Left lung (tissue), 4 donors: ENCODE measurements at regions not wholly inside any gene's neighbourhood (a gene's known extent, or its start where the extent isn't known, plus 50 kb on each side); places are given as distances from the start of the nearest gene placed in this dataset.
"Not testable (repeated sequence)": the region's sequence is repeated elsewhere in the genome, so short reads cannot be mapped to it uniquely, and the experiment has no call there.

Experiments
- ATAC-seq: fragments of 200-7000 bp; cut with Tn5 transposase; one replicate; pipeline ENCODE4 v1.9.1; 2020; ENCODE audit warnings: moderate library complexity
- DNase-seq, 4 donors: peaks; one replicate each; pipeline ENCODE4 v3.0.0-alpha.2; 2013 to 2020
- H3K27ac ChIP-seq, 2 donors: fragments of 200-600 bp; sonication (generic) in 1 of 2; one replicate each; pipeline versions ENCODE4 v1.5.0 to v1.8.0; 2020 to 2021
- H3K27me3 ChIP-seq, 2 donors: fragments of 200-600 bp; sonication (generic) in 1 of 2; one replicate each; pipeline versions ENCODE4 v1.5.0 to v1.8.0; 2020 to 2021
- H3K36me3 ChIP-seq, 2 donors: fragments of 200-600 bp; sonication (generic) in 1 of 2; one replicate each; pipeline versions ENCODE4 v1.5.0 to v1.8.0; 2020 to 2021
- H3K4me1 ChIP-seq, 2 donors: fragments of 200-600 bp; one replicate each; pipeline ENCODE4 v1.8.0; 2021
- H3K4me3 ChIP-seq, 2 donors: fragments of 200-600 bp; sonication (generic) in 1 of 2; one replicate each; pipeline versions ENCODE4 v1.5.0 to v1.8.0; 2020 to 2021; ENCODE audit warnings: mild to moderate bottlenecking in 1 of 2
- H3K9me3 ChIP-seq, 2 donors: fragments of 200-600 bp; sonication (generic) in 1 of 2; one replicate each; pipeline versions ENCODE4 v1.5.0 to v1.8.0; 2020 to 2021
- intact Hi-C, 2 donors: fragments of 100-400 bp; cut with DNase I; formaldehyde crosslinking; loops; one replicate each; pipeline versions ENCODE4 v1.11.2 to v1.14.2; 2022
- TF ChIP-seq, protein P1 (sequence below), 2 donors: fragments of 200-600 bp; sonication (generic) in 1 of 2; IDR thresholded peaks; one replicate each; pipeline versions ENCODE4 v1.5.0 to v1.8.0; 2021; ENCODE audit warnings: antibody characterized with exemption in 2 of 2
- donor health status: DM: no; HTN: yes; CAD: no.
- donor health status: DM: no; HTN: no; CAD: no.

DNA sequence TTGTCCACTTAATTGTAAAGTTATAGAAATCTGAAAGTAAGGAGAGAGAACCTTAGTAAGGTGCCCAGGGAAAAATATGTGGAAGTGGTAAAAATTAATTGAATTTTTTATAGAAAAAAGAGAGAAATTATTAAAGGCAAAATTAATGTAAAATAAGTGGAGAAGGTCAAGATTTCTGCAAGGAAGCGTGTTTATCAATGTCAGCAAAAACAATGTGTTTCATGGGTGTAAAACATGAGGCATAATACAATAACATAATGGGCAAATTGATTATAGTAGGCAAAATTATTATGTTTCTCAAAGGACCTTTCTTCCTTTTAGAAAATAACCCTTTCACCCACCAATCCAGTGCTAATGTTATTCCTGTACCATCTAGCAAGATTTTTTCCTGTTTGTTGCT, 1520.1 kb downstream of the REEP3 start:
- Histone ChIP-seq H3K4me3 (no peak overlapping the region), H3K27me3 (no peaks in the 10 kb centered on the region), H3K9me3 (peaks cover 0 to 12% of the 10 kb centered on the region in 2 donors), H3K36me3 (no peaks in the 10 kb centered on the region), H3K4me1 (no peaks in the 10 kb centered on the region), H3K27ac (no peak overlapping the region)
- intact Hi-C loops, result no loop called here
- ATAC-seq (no peak), DNase-seq (no peak)
- TF ChIP-seq, protein P1, sequence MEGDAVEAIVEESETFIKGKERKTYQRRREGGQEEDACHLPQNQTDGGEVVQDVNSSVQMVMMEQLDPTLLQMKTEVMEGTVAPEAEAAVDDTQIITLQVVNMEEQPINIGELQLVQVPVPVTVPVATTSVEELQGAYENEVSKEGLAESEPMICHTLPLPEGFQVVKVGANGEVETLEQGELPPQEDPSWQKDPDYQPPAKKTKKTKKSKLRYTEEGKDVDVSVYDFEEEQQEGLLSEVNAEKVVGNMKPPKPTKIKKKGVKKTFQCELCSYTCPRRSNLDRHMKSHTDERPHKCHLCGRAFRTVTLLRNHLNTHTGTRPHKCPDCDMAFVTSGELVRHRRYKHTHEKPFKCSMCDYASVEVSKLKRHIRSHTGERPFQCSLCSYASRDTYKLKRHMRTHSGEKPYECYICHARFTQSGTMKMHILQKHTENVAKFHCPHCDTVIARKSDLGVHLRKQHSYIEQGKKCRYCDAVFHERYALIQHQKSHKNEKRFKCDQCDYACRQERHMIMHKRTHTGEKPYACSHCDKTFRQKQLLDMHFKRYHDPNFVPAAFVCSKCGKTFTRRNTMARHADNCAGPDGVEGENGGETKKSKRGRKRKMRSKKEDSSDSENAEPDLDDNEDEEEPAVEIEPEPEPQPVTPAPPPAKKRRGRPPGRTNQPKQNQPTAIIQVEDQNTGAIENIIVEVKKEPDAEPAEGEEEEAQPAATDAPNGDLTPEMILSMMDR (IDR thresholded peaks at IDR 0.05), result no peak

DNA sequence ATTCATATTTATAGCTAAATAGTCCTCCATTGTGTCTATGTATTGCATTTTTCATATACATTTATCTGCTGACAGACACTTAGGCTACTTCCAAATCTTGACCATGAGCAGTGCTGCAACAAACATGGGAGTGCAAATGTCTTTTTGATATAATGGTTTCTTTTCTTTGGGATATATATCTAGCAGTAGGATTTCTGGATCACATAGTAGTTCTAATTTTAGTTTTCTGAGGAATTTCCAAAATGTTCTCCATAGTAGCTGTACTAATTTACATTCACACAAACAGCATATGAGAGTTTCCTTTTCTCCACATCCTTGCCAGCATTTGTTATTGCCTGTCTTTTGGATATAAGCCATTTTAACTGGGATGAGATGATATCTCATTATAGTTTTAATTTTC, 1521.3 kb downstream of the REEP3 start:
- H3K27ac ChIP-seq, result no peak overlapping the region
- ATAC-seq (no peak), DNase-seq (no peak)
- H3K36me3 ChIP-seq, result no peaks in the 10 kb centered on the region
- intact Hi-C loops, result no loop called here
- TF ChIP-seq, protein P1 (IDR thresholded peaks at IDR 0.05), result no peak
- peaks cover 0 to 4% of the 10 kb centered on the region in 2 donors for H3K9me3 ChIP-seq
- no peak overlapping the region for H3K4me3 ChIP-seq
- H3K27me3 ChIP-seq, result no peaks in the 10 kb centered on the region
- no peaks in the 10 kb centered on the region for H3K4me1 ChIP-seq

DNA sequence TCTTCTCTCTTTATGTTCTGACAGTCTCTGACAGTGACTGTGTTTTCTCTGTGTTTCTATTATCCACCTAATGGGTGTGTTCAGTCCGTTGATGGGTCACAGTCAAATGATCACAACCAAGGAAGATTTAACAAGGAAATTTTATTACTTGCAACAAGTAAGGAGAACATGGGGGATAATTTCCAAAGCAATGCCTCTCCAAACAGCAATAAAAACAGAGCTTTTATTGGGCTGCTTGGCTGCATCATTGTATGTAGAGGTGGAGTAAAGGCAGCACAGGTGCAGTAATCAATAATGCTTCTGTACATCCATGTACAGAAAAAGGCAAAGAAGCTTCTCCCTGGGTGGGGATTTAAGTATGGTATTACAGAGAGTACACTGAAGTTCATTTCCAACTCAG, 1525.6 kb downstream of the REEP3 start:
- peaks cover 0 to 2% of the 10 kb centered on the region in 2 donors for H3K9me3 ChIP-seq
- no peaks in the 10 kb centered on the region for H3K4me1 ChIP-seq
- no peaks in the 10 kb centered on the region for H3K27me3 ChIP-seq
- no peak for ATAC-seq
- H3K36me3 ChIP-seq, result no peaks in the 10 kb centered on the region
- TF ChIP-seq, protein P1 (IDR thresholded peaks at IDR 0.05), result no peak
- intact Hi-C loops, result no loop called here
- DNase-seq, result no peak
- no peak overlapping the region for H3K27ac ChIP-seq
- no peak overlapping the region for H3K4me3 ChIP-seq

DNA sequence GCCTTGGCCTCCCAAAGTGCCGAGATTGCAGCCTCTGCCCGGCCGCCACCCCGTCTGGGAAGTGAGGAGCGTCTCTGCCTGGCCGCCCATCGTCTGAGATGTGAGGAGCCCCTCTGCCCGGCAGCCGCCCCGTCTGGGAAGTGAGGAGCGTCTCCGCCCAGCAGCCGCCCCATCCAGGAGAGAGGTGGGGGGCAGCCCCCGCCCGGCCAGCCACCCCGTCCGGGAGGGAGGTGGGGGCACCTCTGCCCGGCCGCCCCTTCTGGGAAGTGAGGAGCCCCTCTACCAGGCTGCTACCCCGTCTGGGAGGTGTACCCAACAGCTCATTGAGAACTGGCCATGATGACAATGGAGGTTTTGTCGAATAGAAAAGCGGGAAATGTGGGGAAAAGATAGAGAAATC, 1530.9 kb downstream of the REEP3 start:
- peak in 1 of 4 donors; percentile 59 for DNase-seq
- H3K36me3 ChIP-seq, result not testable (repeated sequence)

DNA sequence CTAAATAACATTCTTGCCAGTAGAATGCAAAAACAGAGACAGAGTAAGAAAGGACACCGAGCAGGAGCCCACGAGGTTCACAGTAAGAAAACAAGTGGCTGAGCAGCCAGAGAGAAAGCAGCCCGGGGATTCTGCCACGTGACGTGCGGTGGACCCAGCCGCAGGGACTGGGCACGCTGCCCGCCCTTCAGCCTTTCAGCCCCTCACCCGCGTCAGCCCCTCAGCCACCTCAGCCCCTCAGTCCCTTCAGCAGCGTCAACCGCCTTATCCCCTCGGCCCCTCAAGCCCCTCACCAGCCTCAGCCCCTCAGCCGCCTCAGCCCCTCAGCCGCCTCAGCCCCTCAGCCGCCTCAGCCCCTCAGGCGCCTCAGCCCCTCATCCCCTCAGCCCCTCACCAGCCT, 1532.2 kb downstream of the REEP3 start:
- ATAC-seq (peak; percentile 41), DNase-seq (peak in 1 of 4 donors; percentile 63)
- intact Hi-C loops, result not testable (repeated sequence)

More for the DNA sequence above, 1530.9 kb downstream of the REEP3 start:
- H3K9me3 ChIP-seq, intact Hi-C loops, H3K27ac ChIP-seq, H3K4me1 ChIP-seq, H3K4me3 ChIP-seq, ATAC-seq, H3K27me3 ChIP-seq: not testable (repeated sequence)

DNA sequence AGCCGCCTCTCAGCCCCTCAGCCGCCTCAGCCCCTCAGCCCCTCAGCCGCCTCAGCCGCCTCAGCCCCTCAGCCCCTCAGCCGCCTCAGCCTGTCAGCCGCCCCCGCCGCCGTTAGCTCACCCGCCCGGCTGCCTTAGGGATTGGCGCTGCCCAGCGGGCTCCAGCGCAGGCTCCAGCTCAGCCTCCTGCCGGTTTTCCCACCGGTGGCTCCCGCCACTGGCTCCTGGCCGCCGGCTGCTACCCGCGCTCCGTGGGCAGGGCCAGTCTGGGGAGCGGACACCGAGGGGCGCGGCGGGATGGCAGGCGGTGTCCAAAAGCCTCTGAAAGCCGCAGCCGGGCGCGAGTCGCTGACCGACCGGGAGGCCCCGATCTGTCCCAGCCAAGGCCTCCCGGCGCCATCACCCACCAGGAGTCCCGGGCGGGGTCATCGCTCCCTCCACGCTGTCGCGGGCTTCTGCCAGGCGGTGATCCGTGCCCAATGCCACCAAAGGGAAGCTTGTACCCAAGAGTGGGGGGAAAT, 1532.7 kb downstream of the REEP3 start:
- peak in 1 of 4 donors; percentile 70 for DNase-seq
- H3K9me3 ChIP-seq, H3K27me3 ChIP-seq, H3K4me1 ChIP-seq, intact Hi-C loops, H3K4me3 ChIP-seq, H3K27ac ChIP-seq, H3K36me3 ChIP-seq: not testable (repeated sequence)
- peak; percentile 72 for ATAC-seq

More for the DNA sequence above, 1532.2 kb downstream of the REEP3 start:
- H3K36me3 ChIP-seq, H3K27ac ChIP-seq, H3K9me3 ChIP-seq, H3K27me3 ChIP-seq, H3K4me3 ChIP-seq, H3K4me1 ChIP-seq: not testable (repeated sequence)

DNA sequence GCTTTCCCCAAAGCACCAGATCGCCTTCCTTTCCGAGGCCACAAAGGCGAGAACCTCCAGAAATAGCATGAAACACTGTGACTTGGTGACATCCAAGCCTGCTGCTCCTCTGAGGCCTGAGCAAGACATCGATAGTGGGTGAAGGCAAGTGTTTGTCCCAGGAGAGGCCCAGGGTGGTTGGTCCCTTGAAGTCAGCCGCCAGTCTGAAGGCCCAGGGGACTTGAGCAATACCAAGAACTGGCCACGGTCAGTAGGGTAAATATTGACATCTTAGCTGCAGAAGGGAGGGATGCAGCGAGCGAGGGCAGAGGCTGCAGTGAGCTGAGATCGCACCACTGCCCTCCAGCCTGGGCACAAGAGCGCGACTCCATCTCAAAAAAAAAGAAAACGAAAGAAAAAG, 1533.5 kb downstream of the REEP3 start:
- H3K27me3 ChIP-seq, intact Hi-C loops, H3K27ac ChIP-seq, H3K4me1 ChIP-seq, H3K36me3 ChIP-seq, H3K4me3 ChIP-seq: not testable (repeated sequence)
- DNase-seq (peak in 1 of 4 donors; percentile 16), ATAC-seq (peak; percentile 90)
- H3K9me3 ChIP-seq, result peaks cover 0 to 12% of the 10 kb centered on the region in 2 donors
